Fibroblast of upper back skin (primary cell): ENCODE measurements at regions not wholly inside any gene's neighbourhood (a gene's known extent, or its start where the extent isn't known, plus 50 kb on each side); places are given as distances from the start of the nearest gene placed in this dataset.
"Not testable (repeated sequence)": the region's sequence is repeated elsewhere in the genome, so short reads cannot be mapped to it uniquely, and the experiment has no call there.

Experiments
- DNase-seq: peaks from one replicate; pipeline ENCODE4 v3.0.0-alpha.2; 2013

DNA sequence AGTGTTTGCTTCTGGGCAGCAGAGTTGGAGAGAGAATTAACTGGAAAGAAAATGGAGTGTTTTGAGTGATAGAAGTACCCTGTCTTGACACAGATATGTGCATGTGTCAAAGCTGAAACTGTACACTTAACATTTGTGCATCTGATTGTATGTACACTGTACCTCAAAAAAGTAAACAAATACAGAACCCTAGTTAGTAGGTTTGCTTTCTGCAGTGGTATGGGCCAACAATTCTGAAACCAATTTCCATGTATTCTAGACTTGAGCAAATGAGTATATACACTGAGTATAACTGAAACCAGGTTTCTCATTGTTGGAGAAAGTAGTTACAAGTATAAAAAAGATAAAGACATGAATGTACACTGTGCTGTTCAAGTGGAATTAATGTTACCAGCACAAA is 52.4 kb downstream of the ELAPOR2 start:
- DNase-seq, result no peak

DNA sequence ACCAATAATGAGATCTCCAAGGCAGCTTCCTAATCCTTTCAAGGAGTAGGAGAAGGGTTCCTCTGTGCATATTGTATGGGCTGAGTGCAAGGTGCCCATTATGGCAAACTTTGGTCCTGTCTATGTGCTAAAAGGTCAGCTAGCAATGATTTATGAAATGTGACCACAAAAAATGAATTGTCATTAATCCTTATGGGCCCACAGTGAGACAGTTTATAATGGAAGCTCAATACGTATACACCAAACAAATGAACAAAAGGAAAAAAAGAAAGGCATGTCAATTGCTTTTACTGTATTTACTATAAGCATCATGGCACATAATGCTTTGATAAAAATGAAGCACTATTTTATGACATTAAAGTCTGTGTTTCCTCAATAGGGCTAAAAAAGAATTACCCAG is 54.5 kb downstream of the ELAPOR2 start:
- DNase-seq, result no peak

DNA sequence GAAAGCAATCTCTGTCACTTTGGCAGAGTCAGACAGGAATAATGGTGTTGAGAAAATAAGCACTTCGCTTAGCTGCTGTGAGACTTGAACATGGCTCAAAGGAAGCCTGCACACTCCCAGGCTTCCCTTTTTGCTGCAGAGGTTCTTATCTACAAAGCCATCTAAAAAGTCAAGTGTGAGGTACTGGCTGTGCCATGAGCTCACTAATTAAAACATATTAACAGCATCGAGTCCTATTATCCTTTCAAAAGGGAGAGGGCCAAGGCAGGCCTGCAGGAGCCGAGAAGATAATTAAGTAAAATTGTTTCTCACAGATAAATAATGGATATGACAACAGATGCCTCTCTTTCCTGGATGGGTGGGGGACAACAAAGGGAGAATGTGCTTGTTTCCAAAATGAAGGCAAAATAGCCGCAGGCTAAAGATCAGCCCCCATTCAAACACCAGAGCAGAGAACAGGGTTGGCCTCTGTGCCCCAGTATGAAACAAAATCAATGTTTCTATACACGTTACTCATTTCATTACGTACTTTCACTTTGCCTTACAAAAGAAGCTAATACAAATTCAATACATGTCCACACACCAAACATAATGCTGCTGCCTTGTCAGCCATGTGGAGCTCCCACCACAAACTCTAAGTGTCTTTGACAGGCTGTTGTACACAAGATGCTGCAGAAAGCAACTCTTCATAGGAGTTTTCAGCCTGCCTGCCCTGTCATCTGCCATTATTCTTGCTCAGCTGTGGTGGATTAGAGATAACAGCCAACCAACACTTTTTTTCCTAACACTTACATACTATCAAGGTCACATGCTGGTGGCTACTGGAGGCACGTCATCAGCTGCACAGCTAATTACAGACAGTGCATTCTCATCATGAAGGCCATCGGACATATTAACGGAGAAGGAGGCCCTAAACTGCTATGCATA is 55.3 kb downstream of the ELAPOR2 start:
- DNase-seq, result no peak

DNA sequence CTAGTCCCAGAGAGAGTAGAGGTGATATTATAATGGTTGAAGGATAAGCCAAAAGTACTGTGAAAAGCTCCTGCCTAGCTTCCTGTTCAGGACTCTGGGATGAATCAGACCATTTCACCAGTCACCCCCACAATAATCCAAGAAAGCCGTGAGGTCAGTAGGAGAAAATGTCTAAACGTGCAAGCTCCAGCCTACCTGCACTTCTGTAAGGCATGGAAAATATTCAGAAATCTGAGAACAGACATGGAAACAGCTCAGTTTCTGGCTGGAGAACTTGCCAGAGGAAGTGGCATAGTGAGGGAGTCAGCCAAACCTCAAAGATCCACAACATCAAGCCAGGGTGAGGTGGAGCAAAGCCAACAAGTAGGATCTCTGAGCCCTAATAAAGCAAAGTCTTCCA is 58.2 kb downstream of the ELAPOR2 start:
- DNase-seq, result peak; percentile 70

DNA sequence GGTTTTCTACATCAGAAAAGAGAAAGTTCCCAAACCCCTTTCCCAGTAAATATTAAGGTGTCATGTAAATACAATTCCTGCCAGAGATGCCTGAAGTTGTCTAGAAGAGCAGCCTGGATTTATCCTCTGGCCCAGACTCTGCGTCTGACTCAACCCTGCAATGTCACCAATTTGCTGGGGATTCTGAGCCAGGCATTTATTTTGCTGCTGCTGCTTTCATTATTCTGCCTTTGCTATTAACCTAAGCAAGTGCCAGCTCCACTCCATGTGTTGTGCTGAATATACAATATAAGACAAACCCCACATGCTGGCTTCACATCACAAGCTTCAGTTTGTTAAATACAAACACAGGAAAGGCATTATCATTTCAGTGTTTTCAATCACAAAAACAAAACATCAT is 59.1 kb downstream of the ELAPOR2 start:
- DNase-seq, result peak; percentile 14

DNA sequence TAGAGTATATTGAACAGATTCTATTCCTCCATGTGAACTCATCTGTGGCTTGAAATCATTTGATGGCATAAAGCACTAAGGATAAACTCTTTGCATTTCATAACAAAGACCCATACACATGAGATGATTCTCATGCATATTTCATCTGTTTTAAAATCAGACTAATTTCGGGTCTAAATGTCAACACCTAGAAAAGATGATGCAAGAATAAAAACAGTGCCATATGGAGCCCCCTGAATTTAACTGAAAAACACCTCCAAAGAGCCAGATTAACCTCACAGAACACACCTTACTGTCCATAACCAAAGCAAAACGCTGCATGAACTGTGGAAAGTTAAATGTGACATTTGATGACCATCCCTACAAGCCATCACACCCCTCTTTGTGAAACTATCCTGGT is 59.7 kb downstream of the ELAPOR2 start:
- no peak for DNase-seq

DNA sequence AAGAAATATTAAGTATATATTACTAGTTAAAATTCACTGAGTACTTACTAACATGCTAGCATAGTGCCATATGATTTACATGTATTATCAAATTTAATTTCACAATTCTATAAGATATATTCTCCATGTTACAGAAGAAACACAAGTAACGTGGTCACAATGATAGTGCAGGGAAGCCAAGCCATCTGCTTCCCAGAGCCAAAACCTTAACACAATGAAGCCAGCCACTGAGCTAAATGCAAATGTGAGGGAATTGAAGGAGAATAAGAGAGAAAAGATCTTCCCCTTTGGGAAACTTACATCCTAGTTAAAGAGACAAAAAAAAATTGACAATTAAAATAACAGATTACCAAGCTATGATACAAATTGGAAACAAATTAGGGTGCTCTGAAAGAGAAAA is 63.6 kb downstream of the ELAPOR2 start:
- no peak for DNase-seq

DNA sequence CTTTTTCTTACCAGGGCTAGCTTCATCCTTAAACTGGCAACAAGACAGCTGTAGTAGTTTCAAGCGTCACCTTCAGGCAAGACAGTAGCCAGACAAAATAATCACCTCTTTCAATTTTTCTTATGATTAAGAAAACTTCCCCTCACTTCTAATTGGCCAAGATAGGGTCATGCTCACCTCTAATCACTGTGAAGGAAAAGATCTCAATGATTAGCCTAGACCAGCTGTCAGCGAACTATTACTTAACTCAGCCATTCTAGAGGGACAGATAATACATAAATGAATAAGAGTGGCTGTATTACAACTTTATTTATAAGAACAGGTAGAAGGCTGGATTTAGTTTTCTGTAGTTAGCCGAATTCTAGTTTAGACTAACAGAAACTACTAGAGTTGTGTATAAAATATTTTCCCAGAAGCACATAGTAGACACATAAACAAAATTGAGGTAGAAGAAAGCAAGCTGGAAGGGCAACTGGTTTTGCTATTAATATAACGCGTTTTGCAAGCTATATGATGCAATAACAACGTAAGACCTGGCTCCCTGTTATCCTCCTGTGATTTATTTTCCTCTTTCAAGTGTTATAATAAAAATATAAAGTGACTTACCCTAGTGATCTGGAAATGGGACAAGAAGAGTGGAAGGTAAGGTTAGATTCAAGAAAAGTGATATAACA is 64.3 kb downstream of the ELAPOR2 start:
- no peak for DNase-seq

DNA sequence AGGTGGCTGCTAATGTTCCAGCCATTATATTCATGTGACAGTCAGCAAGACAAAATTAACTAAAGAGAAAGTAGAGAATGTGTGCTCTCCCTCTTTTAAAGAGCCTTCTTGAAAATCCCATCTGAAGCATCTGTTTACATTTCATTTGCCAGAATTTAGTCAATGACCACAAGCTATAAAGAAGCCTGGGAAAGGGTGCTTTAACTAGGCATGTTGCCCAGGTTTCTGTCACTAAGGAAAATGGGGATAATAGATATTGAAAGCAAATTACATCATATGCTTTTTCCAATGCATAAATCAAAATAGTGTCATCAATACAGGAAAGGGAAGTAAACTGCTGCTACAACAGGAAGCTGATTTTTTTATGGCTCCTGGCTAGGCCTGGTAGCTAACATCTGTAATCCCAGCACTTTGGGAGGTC is 67.7 kb downstream of the ELAPOR2 start:
- DNase-seq, result peak; percentile 47

DNA sequence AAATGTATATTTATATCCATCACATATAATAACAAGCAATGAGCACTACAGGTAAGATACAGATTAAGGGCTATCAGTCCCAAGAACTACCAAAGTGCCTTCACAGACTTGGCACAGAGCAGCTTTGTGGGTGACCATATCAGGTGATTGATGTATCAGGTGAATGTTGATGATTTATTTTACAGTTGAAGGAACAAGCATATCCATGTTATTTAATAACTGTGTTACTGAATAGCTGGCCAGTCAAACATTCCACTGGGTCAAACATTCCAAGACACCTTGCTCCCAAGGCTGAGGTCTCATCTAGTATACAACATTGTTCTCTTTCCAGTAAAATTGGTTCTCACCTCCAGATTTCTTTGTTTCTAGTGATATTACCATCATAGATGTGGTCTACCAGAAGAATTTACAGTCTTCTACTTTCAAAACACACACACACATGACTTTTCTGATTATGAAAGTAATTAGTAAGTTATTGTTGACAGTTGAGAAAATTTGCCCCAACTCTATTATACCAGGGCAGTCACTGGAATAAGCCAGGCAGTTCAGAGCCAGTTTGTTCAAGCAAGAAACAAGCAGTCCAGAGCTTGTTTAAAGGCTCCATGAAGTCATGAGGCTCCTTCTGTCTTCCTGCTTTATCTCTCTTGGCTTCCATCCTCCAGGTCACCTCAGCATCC is 68.2 kb downstream of the ELAPOR2 start:
- no peak for DNase-seq

DNA sequence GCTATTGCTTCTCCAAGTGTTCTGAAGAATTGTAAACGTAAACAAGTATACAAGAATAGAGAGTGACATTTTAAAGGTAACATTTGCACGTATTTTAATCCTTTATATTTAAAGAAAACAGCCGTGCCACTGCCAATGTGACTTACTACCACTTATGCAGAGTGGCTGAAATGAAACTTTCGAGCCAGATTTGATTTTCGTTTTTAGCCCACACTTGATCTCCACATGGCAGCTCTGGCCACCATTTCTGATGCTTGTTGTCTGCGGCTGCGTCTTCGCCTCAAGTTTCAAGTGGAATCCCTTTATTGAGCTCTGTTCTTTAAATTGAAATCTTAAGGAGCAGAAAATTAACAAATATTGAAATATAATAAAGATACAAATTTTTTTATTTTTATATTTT is 70.0 kb downstream of the ELAPOR2 start:
- no peak for DNase-seq

DNA sequence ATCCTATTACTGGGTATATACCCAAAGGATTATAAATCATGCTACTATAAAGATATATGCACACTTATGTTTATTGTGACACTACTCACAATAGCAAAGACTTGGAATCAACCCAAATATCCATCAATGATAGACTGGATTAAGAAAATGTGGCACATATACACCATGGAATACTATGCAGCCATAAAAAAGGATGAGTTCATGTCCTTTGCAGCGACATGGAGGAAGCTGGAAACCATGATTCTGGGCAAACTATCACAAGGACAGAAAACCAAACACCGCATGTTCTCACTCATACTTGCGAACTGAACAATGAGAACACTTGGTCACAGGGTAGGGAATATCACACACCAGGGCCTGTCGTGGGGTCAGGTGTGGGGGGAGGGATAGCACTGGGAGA is 71.6 kb downstream of the ELAPOR2 start:
- not testable (repeated sequence) for DNase-seq

DNA sequence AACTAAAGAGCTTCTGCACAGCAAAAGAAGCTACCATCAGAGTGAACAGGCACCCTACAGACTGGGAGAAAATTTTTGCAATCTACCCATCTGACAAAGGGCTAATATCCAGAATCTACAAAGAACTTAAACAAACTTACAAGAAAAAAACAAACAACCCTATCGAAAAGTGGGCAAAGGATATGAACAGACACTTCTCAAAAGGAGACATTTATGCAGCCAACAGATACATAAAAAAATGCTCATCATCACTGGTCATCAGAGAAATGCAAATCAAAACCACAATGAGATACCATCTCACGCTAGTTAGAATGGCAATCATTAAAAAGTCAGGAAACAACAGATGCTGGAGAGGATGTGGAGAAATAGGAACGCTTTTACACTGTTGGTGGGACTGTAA is 72.1 kb downstream of the ELAPOR2 start:
- DNase-seq, result not testable (repeated sequence)

DNA sequence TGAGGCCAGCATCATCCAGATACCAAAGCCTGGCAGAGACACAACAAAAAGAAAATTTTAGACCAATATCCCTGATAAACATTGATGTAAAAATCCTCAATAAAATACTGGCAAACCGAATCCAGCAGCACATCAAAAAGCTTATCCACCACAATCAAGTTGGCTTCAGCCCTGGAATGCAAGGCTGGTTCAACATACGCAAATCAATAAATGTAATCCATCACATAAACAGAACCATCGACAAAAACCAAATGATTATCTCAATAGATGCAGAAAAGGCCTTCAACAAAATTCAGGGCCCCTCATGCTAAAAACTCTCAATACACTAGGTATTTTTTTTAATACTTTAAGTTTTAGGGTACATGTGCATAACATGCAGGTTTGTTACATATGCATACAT is 74.1 kb downstream of the ELAPOR2 start:
- DNase-seq, result not testable (repeated sequence)

DNA sequence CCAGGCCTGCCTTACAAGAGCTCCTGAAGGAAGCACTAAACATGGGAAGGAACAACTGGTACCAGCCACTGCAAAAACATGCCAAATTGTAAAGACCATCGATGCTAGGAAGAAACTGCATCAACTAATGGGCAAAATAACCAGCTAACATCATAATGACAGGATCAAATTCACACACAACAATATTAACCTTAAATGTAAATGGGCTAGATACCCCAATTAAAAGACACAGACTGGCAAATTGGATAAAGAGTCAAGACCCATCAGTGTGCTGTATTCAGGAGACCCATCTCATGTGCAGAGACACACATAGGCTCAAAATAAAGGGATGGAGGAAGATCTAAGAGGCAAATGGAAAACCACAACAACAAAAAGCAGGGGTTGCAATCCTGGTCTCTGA is 75.8 kb downstream of the ELAPOR2 start:
- not testable (repeated sequence) for DNase-seq

DNA sequence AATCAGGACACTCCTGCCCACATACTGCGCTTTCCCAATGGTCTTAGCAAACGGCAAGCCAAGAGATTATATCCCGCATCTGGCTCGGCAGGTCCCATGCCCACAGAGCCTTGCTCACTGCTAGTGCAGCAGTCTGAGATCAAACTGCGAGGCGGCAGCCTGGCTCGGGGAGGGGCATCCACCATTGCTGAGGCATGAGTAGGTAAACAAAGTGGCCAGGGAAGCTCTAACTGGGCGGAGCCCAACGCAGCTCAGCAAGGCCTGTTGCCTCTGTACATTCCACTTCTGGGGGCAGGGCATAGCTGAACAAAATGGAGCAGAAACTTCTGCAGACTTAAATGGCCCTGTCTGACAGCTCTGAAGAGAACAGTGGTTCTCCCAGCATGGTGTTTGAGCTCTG is 77.5 kb downstream of the ELAPOR2 start:
- not testable (repeated sequence) for DNase-seq

DNA sequence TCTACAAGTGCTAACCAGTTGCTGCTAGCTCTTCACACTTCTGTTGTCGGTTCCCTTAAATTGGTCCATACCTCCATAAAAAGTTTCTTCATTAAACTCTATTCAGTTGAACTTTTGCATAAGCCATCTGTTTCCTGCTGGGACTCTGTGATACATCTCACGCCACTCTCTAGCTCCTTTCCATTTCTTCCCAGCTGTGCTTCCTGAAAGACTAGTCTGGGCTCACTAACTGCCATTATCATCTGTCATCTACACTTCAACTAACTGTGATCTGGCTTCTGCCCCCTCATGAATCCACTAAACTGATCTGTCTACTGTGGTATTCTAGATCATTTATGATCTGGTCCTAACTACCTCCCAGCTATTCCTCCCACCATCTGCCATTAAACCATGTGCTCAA is 78.3 kb downstream of the ELAPOR2 start:
- DNase-seq, result no peak

DNA sequence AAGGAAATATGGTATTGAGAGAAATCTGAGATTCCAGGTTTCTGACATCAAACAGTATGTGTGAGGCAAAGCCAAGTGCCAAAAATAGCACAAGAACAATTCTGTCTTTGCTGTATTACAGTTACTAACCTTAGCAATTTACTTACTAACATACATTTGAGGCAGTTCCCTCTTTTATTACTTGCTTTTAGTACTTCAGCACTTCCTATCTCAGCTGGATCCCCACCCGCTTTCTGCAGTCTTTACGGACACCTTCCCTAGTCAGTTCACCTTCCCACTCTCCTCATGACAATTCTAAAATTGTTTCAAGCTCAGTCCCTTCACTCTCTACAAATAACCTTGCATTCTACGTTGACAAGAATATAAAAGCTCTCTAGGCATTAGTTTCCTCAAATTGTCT is 79.2 kb downstream of the ELAPOR2 start:
- DNase-seq, result no peak

DNA sequence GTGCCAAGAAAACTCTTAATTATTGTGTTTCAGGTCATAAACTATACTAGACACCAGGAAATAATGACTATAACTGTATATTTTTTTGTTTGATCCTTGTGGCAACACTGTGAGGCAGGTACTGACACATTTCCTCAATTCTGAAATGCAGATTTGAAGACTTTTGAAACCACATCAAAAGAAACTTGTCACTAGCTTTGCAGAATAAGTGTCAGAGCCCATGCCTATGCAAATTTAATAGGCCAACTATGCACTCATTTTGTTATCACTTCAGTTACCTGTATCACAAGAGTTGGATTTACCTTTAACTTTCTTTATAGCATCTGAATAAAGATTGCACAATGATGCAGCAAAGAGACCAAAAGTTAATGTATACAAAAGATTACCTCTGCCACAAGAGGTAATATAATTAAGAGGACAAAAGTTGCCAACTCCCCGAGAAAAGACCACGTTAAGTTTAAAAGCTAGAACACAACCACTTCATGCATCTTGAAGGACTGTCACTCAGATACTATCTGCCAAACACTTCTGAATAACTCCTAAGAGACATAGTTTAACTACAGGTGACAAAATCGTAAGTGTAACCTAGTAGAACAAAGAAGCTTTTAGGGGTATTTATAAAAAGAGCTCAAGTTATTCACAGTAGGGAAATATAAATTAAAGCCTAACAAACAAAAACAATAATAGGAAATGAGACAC is 80.5 kb downstream of the ELAPOR2 start:
- no peak for DNase-seq

DNA sequence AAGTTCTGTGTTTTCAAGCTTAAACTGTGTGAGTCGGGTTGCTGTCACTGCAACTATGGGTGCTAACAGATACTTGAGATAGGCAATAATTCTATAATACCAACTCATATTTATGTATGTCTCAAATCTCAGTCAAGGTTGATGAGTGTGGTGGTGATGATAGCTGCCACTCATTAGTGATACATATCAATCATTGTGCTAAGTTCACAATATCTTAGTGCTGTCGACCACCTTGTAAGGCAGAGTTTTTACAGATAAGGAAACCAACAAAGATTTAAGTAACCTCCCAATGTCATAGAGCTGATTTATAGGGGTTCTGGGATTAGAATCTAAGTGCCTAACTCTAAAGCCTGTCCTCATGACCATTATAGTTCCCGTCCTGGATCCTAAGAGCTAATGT is 82.5 kb downstream of the ELAPOR2 start:
- DNase-seq, result no peak

DNA sequence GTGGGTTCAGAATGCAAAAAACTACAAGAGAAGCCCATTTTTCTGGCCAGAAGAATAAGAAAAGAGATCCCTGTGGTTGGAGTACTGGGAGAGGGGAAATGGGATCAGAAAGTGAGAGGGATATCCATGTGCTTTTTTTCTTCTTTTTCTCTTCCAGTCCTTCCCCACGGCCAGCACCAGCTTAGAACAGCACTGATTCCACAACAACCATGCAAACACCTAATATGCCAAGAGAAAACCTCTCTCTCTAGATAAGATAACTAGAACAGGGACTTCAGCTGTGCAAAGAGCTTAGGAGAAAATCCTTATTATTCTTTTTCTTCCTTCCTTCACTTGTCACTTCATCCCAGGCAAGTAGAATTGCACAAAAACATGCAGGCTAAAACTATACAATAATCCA is 83.5 kb downstream of the ELAPOR2 start:
- no peak for DNase-seq

DNA sequence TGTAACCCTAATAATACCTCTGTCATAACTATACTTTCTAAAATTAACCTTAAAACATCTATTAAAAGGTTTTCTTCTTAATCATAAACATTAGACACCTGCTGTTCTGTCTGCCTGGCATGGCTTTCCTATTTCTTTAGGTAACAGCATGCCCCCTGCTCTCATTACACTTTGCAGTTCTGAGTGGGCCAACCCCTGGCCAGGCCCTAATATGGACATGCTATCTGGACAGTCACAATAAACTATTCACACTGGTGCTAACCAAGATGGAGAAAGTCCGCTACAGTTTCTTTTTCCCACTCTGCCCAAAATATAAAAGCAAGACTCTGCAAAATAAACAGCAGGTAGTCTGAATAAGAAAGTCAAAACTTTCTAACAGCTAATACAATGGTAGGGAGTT is 84.0 kb downstream of the ELAPOR2 start:
- no peak for DNase-seq

DNA sequence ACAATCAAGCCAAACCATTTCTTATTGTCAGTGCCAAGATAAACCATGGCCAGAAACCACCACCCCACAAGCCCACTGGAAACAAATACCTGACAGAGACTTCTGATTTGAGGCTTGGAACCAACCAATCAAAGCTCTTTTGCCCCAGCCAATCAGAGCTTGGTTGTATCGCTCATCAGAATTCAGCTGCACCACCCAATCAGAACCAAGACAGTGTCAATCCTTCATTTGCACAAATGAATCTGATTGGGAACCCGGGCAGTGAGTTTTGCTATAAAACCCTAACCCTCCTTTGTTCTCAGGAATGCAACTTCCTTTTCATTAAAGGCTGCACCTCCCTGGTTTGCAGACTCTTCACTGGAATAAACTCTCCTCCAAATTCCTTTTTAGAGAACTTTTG is 87.4 kb downstream of the ELAPOR2 start:
- DNase-seq, result no peak
